Islet of Langerhans (tissue), 1 donor: ENCODE measurements at regions not wholly inside any gene's neighbourhood (a gene's known extent, or its start where the extent isn't known, plus 50 kb on each side); places are given as distances from the start of the nearest gene placed in this dataset.
A peak's percentile ranks its signal among the peaks of the same experiment; 100 is the strongest.

ENCODE experiments used
- FAIRE-seq: peaks from one replicate; lab custom pipeline; 2011; peaks lifted over from hg19 to GRCh38; lab: Jason Lieb, UNC

DNA sequence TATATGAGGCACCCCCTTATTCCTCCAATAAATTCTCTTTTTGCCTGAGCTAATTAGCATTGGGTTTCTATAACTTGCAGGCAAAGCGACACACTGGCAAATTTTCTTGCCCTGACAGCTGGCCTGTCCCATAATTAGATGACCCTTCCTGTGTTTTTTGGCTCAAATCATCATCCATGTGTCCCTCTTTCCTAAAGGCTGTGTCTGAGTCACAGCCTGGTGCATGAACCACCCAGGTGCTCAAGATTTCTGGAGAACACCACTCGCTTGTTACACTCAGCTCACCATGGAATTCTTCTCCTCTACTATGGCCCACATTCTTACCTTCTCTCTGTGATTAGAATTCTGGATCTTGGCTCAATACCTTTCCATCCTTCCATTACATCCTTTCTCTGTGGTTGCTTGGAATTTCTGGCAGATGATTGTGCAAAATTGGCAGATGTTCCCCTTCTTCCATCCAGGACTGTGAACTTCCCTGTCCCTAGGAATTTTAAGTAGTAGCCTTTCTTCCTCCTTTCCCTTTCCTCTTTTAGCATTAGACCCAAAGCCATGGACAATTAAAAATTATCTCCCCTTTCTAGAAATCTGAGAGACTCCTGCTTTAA is 116.0 kb upstream of the ANKRD1 start:
- FAIRE-seq = no peak

DNA sequence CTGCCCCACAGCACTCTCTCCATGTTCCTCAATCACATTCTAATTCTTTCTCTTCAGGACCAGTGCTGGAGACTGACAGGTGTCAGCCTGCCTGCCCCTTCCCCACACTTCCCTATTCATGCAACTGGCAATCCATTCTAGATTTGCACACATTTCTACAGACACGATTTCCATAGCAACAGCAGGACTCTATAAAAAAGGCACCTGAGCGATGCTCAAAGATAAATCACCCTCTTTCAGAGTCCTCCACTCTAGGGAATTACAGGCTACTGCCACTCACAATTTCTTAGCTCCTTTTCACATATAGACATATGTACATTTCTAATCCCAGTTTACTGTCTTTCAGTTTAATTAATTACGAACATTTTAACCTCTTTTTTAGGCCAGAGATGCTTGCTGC is 118.1 kb upstream of the ANKRD1 start:
- FAIRE-seq = no peak

DNA sequence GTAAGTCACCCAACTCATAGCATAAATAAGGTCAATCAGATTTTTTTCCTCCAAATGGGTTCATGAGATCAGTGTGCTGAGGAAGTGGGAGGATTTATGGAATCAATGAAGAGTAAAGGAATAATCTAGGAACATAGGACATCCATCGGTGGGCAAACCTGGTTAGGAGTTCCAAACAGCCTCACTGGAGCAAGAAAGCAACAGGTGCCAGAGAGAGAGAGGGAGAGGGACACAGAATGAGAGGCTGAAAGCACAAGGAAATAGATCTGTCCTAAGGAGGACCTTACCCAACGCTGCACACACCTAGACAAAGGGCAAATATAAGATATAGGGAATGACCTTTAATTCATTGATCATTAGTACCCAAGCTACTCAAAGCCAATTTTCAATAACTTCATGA is 119.5 kb upstream of the ANKRD1 start:
- no peak for FAIRE-seq

DNA sequence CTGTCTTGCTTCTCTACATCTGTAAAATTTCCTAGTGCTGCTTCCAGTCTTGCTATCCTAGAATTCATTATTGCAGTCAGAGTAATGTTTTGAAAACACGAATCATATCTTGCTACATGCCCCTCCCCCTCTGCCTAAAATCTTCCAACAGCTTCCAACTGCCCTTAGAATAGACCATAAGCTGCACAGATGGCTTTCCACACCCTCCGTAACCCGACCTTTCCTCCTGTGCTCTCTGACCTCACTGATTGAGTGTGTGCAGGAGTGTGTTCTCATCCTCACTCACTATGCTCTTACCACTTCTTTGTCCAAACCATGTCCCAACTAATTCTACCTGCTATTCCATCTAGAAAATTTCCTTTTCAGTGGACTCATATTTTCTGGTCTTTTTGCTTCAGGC is 121.2 kb upstream of the ANKRD1 start:
- FAIRE-seq = no peak

DNA sequence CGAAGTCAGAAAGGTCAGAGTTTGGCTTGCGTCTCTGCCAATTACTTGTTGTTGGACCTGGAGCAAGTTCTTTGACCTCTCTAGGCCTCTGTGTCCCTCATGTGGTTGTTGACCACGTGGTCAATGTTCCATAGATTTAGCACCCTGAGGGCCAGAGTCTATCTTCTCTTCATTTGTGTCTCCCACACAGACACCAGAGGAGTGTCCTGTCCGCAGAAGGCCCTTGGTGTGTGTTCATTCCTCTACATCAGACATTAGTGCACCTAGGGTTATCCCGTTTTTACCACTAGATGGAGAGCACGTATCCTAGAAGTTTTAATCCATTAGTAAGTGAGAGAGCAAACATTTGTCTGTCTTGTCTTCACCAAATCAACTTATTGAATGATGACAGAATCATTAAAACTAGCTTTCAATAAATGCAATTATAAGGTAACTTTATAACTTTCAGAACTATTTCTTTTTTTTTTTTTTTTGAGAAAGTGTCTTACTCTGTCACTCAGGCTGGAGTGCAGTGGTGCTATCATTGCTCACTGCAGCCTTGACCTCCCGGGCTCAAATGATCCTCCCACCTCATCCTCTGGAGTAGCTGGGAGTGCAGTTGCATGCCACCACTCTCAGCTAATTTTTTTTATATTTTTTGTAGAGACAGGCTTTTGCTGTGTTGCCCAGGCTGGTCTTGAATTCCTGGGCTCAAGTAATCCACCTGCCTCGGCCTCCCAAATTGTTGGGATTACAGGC is 122.5 kb upstream of the ANKRD1 start:
- FAIRE-seq = peak; percentile 61

DNA sequence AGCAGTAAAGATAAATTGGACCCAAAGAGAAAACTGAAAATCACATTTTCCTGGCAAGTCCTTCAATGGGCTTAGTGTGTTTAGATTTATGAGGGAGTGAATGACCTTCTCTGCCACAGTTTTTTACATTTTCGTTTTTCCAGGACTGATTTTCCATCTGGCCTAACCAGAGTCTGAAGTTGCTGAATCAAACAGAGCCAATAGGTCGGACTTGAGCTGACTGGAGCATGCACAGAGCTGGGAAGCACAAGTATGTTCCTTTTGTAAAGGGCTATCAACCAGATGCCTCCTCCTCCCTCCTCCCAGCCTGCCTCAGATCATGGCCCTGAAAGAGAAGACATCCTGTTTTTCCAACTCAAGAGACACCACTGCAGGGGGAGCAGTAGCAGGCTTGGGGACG is 126.0 kb upstream of the ANKRD1 start:
- FAIRE-seq = no peak

DNA sequence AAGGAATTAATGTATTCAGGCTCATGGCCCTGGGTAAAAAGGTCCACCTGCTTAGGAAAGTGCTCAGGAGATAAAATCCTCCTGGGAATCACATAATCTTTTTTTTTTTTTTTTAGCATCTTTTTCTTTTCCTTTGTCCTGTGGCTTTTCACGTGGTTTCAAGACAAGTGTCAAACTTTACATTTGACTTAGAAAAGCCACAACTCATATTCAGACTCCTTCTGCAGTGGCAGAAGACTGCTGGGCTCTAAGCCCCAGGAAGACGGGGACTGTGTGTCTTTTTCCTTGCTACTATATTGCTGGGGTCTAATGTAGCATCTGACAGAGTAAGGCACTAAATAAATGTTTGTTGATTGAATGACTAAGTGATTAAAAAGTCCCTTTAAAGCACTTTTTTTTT is 127.5 kb upstream of the ANKRD1 start:
- FAIRE-seq = no peak

DNA sequence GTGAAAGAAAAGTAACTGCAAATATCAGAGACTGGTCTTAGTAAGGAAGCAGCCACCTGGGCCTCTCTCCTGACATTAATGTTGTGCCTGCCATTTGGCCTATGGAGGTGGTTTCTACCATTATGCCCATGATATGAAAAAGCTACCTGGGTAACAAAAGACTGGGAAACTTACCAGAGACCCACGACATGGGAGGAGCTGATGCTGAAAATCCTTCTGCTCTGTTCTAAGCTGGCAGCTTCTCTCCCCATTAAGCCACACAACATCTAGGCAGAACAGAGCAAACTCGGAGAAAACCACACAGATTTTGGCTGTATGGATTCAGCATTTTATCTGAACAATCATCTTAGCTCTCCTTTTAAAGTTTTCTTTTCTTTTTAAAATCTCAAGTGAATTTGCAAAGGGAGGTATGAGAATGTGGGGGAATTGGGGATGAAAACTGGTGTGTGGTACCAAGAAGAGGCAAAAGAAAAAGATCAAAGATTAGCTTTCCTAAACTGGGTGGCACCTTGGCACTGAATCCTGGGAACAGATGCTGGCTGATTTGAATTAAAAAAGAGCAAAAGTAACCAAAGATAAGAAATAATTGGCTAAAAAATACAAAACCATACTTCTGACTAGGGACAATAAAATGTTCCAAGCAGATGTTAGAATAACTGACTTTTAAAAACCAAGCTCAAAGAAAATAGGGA is 128.6 kb upstream of the ANKRD1 start:
- FAIRE-seq = no peak

DNA sequence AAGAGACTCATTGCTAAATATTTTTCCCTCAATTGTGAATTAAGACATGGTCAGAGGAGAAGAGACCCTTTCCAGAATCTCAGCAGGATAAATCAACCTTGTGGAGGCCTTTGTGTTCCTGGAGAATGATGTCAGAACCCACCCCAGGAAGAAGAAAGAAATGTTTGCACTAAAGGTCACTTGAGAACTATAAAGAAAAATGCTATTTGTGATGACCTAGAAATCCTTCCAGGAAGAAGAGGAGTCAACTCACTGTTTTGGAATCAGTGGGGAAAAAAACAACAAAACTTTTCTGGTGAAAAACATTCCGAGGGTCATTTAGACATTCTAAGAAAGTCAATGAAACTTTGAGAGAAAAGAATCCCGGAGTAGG is 129.1 kb upstream of the ANKRD1 start:
- no peak for FAIRE-seq

DNA sequence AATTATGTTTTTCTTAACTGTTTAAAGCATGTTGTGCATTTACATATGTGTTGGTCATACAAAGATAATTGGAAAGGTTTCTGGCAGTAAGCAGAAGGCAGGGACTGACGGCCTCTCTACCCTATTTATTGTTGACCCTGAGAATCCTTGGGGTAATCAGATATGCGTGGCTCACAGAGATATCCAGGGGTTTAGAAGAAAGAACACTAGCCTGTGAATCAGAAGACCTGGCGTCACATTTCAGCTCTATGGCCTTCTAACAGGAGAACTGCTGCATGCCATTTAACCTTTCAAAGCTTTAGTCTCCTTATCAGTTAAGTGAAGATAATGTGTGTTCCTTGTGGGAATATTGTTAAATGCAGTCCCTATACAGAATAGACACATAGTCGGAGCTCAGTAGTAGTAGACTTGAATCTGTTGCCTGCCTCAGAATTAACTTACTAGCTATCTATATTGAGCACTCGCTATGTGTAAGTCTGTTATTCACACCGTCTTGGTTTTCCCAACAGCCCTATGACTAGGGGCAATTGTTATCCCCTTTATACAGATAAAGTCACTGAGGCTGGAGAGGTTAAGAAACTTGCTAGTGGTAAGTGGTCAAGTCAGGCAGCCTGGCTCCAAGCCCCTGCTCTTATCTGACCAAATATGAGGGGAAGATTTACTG is 129.6 kb upstream of the ANKRD1 start:
- no peak for FAIRE-seq

DNA sequence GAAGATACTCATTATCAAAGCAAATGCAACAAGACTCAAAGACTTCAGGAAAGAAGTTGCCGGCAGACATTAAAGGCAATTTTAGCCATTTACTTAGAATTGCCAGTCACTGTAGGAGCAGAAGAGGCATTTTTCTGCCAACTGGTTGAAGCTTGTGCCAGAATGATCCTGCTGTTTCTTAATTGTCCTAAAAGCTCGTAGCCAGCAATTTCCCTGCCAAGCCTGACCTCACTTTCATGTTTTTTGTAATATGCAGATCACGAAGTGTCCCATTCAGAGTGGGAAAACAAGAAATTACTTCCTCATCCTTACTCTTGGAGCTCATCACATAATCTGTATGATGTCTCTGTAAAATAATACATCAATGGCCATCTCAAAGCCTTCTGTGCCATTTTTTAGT is 130.9 kb upstream of the ANKRD1 start:
- no peak for FAIRE-seq

DNA sequence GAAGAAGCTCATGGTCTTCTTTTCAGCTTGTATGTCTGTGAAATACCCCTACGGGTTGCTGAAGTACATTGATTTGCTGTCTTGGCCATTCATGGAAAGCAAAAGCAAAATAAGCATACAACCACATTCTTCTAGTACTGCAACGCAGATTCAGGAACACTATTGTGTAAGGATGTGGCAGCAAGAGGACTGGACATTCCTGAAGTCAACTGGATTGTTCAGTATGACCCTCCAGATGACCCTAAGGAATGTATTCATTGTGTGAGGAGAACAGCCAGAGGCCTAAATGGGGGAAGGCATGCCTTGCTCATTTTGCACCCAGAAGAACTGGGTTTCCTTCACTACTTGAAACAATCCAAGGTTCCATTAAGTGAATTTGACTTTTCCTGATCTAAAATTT is 133.4 kb upstream of the ANKRD1 start:
- no peak for FAIRE-seq

DNA sequence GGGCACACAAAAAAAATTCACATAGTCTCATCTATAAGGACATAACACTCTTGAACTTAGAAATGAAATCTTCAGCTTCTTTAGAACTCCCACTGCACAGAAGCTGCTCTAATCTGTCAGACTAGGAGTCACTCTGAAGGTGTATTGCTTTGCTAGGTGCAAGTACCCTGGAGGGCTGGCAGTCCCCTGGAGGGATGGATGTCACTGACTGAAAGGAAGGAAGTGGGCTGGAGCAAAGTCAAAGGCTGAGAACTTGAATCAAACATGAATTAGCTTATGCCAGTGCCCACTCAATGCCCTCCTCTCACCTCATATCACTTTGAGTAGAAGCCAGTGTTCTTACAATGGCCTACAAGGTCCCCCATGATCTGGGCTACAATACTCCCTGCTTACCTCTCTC is 140.3 kb upstream of the ANKRD1 start:
- FAIRE-seq = no peak

DNA sequence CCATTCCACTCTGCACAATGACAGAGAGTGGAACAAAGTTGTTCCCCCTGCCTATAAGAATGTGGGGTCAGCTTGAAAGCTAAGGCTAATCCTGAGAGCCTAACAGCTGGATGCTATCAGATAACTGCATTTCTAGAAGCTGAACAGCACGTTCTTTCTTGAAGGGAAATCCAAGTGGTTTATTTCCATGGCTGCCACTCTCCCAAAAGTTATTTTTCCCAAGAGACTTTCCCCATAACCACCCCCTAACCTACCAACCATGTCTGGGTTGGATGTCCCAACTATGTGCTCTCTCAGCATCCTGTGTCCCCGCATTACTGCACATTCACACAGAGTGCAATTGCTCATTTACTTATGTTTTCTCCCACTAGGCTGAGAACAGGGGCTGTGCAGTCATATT is 140.7 kb upstream of the ANKRD1 start:
- FAIRE-seq = no peak

DNA sequence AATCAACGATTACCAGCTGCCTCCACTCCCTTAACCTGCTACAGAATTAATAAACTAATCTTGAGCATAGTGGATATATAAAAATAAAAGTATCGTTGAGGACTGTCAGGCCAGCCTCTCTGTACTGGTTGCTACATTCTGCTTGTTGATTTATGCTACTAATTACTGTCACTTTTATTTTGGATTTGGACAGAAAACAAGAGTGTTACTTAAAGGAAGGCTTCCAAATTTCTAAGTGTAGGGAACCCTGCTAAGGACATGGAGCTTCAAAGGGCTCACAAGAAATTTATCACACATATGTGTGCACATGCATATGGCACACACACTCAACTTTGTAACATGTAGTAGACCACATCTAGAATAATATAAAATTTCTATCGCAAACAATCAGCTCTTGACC is 141.2 kb upstream of the ANKRD1 start:
- no peak for FAIRE-seq

DNA sequence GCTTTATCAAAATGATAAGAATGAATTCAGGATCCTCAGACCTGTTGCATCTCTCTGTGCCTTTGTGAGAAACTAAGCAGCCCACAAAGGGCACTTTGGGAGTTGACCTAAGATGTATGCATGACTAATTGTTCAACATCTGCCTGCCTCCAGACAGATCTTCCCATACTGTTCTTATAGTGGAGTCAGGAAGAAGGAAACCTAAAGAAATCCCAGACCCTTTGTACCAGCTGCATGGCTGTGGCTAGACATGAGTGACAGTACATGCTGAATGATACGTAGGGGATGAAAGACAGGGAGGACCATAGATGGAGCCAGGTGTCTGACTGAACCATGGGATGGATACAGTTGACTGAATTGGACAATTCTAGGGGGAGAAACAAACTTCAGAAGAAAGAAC is 148.7 kb upstream of the PCGF5 start:
- FAIRE-seq = no peak

DNA sequence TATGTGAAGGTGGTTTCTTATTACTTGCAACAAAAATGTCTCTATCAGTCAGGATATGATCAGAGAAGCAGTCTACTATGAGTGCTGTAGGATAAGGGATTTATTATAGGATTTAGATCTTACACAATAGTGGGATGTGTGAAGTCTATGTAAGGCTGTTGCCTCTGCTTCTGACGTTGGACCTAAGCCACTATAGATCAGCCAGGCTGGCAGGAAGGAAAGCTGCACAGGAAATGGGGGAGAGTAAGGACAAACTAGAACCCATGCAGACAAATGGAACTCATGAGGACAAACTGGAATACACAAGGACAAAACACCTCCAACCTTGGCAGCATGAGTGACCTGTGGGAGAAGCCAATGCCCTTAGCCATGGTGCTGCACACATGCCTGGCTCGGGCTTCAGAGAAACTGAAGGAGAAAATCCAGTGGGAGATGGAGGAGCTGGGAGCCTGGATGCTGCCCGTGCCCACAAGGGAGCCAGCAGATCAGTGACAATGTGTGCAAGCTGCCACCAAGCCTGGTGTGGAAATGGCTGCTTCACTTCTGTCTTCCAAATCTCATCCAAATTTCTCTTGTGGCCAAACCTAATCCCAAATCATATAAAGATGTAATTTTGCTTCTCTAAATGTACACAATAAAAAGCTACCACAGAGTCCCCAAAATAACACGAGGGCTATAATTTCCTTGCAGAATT is 147.0 kb upstream of the PCGF5 start:
- no peak for FAIRE-seq

DNA sequence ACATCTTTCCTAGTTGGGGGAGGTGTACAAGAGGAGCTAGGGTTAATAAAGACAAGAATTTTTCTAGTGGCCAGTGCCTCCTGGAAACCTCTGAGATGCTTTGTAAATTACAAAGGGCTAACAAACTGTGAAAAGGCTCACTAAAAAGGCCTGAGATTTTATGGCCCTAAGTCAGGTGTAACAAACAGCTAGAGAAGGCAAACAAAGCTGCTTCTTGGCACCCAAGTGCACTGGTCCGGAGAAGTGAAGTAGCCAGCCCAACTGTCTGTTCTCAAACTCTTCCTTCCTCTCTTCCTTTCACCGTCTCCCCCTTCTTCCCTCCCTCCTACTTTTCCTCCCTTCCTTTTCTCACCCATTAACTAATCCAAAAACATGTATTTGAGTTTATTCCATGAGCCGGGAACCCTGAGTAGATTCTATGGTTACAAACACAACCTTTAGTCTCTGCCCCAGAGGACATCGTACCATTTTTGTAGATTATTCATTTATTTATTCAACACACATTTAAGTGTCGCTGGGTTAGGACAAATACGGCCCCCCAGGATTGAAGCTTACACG is 143.4 kb upstream of the PCGF5 start:
- no peak for FAIRE-seq

DNA sequence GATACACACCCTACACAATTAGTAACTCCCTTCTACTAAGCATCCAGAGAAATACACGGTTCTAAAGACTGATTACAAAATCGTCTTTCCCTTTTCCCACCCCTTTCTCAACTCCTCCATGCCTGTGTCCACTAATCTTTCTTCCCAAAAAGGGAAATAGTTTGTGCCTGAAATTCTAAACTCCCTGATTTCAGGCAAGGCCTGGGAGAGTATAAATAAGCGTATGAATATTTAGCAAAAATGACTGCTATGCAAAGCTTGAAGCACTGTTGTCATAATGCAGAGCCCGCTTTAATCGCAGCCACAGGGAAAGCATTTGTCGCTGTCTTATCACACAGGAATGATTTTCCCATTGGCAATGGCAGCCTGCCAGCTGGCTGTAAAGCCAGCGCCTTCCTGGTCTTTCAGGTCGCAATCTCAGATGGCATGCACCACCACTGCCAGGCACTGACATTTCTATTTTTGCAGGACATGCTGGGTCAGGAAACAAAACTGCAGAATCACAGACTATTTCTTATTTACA is 142.9 kb upstream of the PCGF5 start:
- FAIRE-seq = no peak

DNA sequence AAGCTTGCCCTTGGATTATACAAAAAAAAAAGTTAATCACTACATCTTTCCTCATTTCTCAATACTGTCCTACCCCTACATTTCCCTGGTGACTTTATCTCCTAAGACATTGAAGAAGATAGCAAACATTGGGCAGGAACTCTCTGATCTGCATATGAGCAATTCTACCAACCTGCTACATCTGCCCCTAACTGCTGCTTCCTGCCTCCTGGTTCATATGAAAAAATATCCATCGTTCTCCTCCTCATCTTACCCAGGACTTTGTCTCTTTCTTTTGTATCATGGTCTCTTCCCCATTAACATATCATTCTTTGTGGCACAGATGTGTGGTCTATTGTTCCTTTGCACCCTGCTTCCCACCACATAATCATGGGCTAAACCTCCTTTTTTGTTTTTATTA is 139.7 kb upstream of the PCGF5 start:
- no peak for FAIRE-seq

DNA sequence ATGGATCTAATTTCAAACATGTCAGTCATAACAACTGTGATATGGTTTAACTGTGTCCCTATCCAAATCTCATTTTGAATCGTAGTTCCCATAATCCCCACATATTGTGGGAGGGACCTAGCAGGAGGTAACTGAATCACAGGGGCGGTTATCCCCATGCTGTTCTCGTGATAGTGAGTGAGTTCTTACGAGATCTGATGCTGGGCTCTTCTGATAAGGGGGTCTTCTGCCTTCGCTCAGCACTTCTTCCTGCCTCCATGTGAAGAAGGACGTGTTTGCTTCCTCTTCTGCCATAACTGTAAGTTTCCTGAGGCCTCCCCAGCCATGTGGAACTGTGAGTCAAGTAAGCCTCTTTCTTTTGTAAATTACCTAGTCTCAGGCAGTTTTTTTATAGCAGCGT is 138.0 kb upstream of the PCGF5 start:
- FAIRE-seq = no peak
